HepG2 (cell line): ENCODE measurements at regions not wholly inside any gene's neighbourhood (a gene's known extent, or its start where the extent isn't known, plus 50 kb on each side); places are given as distances from the start of the nearest gene placed in this dataset.

Source experiments
- CEBPB ChIP-seq: IDR thresholded peaks from 2 replicates; pipeline ENCODE4 v1.6.1; 2011; ENCODE audit warnings: low read depth, low read length, improper control_type of control experiment, borderline replicate concordance
- CHCHD3 ChIP-seq: sonication (generic); formaldehyde crosslinking; IDR thresholded peaks from 2 replicates; pipeline ENCODE4 v1.8.0; 2022; ENCODE audit warnings: mild to moderate bottlenecking, missing genetic modification reagents, moderate library complexity
- ELF4 ChIP-seq: sonication (generic); formaldehyde crosslinking; IDR thresholded peaks from 2 replicates; pipeline ENCODE4 v1.5.0; 2020; ENCODE audit warnings: missing genetic modification reagents, mild to moderate bottlenecking, moderate library complexity, borderline replicate concordance
- GATAD2A ChIP-seq: IDR thresholded peaks from 2 replicates; pipeline ENCODE4 v1.6.1; 2016
- HNF4G ChIP-seq, 2 experiments: sonication (generic) in 1 of 2; formaldehyde crosslinking in 1 of 2; IDR thresholded peaks; 2 replicates each; pipeline versions ENCODE4 v1.4.0 to v1.6.1; 2011 to 2020; ENCODE audit warnings: borderline replicate concordance in 2 of 2, low read depth in 2 of 2, mild to moderate bottlenecking in 2 of 2, low read length in 1 of 2, missing genetic modification reagents in 1 of 2, moderate library complexity in 1 of 2
- KDM2A ChIP-seq: sonication (generic); formaldehyde crosslinking; IDR thresholded peaks from 2 replicates; pipeline ENCODE4 v1.4.0; 2020; ENCODE audit warnings: low read depth, missing genetic modification reagents, borderline replicate concordance
- KLF16 ChIP-seq, 2 experiments: sonication (generic) in 1 of 2; formaldehyde crosslinking in 1 of 2; IDR thresholded peaks; 2 replicates each; pipeline versions ENCODE4 v1.6.1 to v1.8.0; 2016 to 2023; ENCODE audit warnings: missing genetic modification reagents in 2 of 2, missing compliant biosample characterization in 1 of 2
- KMT2A ChIP-seq: sonication (generic); formaldehyde crosslinking; IDR thresholded peaks from 2 replicates; pipeline ENCODE4 v1.4.0; 2020; ENCODE audit warnings: missing genetic modification reagents
- MLXIP ChIP-seq: sonication (generic); formaldehyde crosslinking; IDR thresholded peaks from 2 replicates; pipeline ENCODE4 v1.9.0; 2021; ENCODE audit warnings: missing genetic modification reagents, borderline replicate concordance
- RBFOX2 ChIP-seq: fragments of 200-400 bp; formaldehyde crosslinking; IDR thresholded peaks from 2 replicates; pipeline ENCODE4 v1.6.1; 2017; ENCODE audit warnings: low read depth, mild to moderate bottlenecking, low read length
- TP53 ChIP-seq: sonication (generic); formaldehyde crosslinking; conservative IDR thresholded peaks from 2 replicates; pipeline ENCODE4 v1.4.0; 2020; ENCODE audit warnings: missing genetic modification reagents
- ZBTB10 ChIP-seq: sonication (generic); formaldehyde crosslinking; IDR thresholded peaks from 2 replicates; pipeline ENCODE4 v1.4.0; 2020; ENCODE audit warnings: missing genetic modification reagents, borderline replicate concordance
- ZNF12 ChIP-seq: sonication (generic); formaldehyde crosslinking; IDR thresholded peaks from 2 replicates; pipeline ENCODE4 v1.5.0; 2020; ENCODE audit warnings: missing genetic modification reagents
- ZNF720 ChIP-seq: sonication (generic); formaldehyde crosslinking; IDR thresholded peaks from 2 replicates; pipeline ENCODE4 v1.4.0; 2020; ENCODE audit warnings: missing genetic modification reagents
- ZNF891 ChIP-seq: sonication (generic); formaldehyde crosslinking; IDR thresholded peaks from 2 replicates; pipeline ENCODE4 v1.5.0; 2020; ENCODE audit warnings: mild to moderate bottlenecking, missing genetic modification reagents
- TF ChIP-seq, protein P1 (sequence below): sonication (generic); formaldehyde crosslinking; IDR thresholded peaks from 2 replicates; pipeline ENCODE4 v1.8.0; 2022; ENCODE audit warnings: mild to moderate bottlenecking, missing genetic modification reagents, moderate library complexity
- TF ChIP-seq, protein P2 (sequence below): sonication (generic); formaldehyde crosslinking; conservative IDR thresholded peaks from 2 replicates; pipeline ENCODE4 v1.4.0; 2020; ENCODE audit warnings: missing genetic modification reagents
- TF ChIP-seq, protein P3 (sequence below): sonication (generic); formaldehyde crosslinking; IDR thresholded peaks from 2 replicates; pipeline ENCODE4 v1.5.0; 2020; ENCODE audit warnings: missing genetic modification reagents

DNA sequence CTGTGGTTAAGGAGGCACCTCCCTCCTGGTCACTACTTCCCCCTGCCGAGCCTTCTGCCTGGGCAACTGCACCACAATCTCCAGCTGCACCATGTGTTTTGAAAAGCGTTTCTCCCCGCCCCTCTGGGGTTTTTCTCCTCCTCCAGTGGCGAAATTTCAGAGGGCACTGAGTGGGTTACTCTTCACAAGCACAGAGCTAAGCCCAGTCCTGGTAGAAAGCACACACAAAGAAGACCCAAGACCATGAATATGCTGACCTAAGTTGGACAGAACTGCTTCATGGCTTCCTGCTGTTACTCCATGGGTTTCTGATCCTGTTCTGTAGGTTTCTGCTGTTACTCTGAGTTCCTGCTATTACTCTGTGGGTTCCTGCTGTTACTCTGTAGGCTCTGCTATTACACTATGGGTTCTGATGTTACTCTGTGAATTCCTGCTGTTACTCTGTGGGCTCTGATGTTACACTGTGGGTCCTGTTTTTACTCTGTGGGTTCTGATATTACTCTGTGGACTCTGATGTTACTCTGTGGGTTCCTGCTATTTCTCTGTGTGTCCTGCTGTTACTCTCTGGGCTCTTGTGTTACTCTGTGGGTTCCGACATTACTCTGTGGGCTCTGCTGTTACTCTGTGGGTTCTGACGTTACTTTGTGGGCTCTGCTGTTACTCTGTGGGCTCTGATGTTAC, 216.6 kb downstream of the RTP5 start (continued):
- TF ChIP-seq ZBTB10 (peak; percentile 58; the same call in 1 of the 2 replicates), GATAD2A (CRISPR knock-in tag) (peak; percentile 57), KDM2A (CRISPR knock-in tag) (peak; percentile 36; the same call in 1 of the 2 replicates), TP53 (no peak), HNF4G (IDR thresholded peaks at IDR 0.05; ENCODE audit: borderline replicate concordance, low read depth, low read length) (peak; percentile 3; the same call in 1 of the 2 replicates), HNF4G (CRISPR knock-in tag; IDR thresholded peaks at IDR 0.05; ENCODE audit: borderline replicate concordance, low read depth) (no peak), KLF16 (CRISPR knock-in tag; IDR thresholded peaks at IDR 0.05) (peak in 1 of 2 experiments; percentile 56; a peak in 1 of 4 replicates), KMT2A (CRISPR knock-in tag) (no peak), CHCHD3 (no peak), ELF4 (CRISPR knock-in tag) (no peak), RBFOX2 (peak; percentile 68), ZNF12 (CRISPR knock-in tag) (no peak), ZNF720 (0 out of 2 replicates have a peak, but pooled peaks have one; percentile 53), MLXIP (CRISPR knock-in tag) (0 out of 2 replicates have a peak, but pooled peaks have one; percentile 16), CEBPB (0 out of 2 replicates have a peak, but pooled peaks have one; percentile 15), ZNF891 (no peak)
- TF ChIP-seq, protein P1, sequence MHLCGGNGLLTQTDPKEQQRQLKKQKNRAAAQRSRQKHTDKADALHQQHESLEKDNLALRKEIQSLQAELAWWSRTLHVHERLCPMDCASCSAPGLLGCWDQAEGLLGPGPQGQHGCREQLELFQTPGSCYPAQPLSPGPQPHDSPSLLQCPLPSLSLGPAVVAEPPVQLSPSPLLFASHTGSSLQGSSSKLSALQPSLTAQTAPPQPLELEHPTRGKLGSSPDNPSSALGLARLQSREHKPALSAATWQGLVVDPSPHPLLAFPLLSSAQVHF: no peak
- TF ChIP-seq, protein P2, sequence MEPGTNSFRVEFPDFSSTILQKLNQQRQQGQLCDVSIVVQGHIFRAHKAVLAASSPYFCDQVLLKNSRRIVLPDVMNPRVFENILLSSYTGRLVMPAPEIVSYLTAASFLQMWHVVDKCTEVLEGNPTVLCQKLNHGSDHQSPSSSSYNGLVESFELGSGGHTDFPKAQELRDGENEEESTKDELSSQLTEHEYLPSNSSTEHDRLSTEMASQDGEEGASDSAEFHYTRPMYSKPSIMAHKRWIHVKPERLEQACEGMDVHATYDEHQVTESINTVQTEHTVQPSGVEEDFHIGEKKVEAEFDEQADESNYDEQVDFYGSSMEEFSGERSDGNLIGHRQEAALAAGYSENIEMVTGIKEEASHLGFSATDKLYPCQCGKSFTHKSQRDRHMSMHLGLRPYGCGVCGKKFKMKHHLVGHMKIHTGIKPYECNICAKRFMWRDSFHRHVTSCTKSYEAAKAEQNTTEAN (CRISPR knock-in tag): 0 out of 2 replicates have a peak, but pooled peaks have one; percentile 9
- TF ChIP-seq, protein P3, sequence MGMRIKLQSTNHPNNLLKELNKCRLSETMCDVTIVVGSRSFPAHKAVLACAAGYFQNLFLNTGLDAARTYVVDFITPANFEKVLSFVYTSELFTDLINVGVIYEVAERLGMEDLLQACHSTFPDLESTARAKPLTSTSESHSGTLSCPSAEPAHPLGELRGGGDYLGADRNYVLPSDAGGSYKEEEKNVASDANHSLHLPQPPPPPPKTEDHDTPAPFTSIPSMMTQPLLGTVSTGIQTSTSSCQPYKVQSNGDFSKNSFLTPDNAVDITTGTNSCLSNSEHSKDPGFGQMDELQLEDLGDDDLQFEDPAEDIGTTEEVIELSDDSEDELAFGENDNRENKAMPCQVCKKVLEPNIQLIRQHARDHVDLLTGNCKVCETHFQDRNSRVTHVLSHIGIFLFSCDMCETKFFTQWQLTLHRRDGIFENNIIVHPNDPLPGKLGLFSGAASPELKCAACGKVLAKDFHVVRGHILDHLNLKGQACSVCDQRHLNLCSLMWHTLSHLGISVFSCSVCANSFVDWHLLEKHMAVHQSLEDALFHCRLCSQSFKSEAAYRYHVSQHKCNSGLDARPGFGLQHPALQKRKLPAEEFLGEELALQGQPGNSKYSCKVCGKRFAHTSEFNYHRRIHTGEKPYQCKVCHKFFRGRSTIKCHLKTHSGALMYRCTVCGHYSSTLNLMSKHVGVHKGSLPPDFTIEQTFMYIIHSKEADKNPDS (CRISPR knock-in tag): peak; percentile 100
